HepG2 (cell line): ENCODE measurements at regions not wholly inside any gene's neighbourhood (a gene's known extent, or its start where the extent isn't known, plus 50 kb on each side); places are given as distances from the start of the nearest gene placed in this dataset.

Experiments used
- ATAC-seq: fragments of 200-7000 bp; cut with Tn5 transposase; 3 replicates; pipeline ENCODE4 v1.9.1; 2020; ENCODE audit warnings: mild to moderate bottlenecking, moderate library complexity
- BruUV-seq: library from RNA; stranded (reverse); fragments of 400-500 nt; replicated peaks from 2 replicates; lab custom pipeline; 2021; lab: Mats Ljungman, UMichigan
- CTCF ChIA-PET: fragments of 300-600 bp; formaldehyde crosslinking; extraction: SDS; loops from one replicate; lab custom pipeline; 2021; ENCODE audit warnings: low total read pairs, inconsistent platforms, low intra/inter-chr PET ratio; lab: Yijun Ruan, JAX
- POLR2A ChIA-PET: fragments of 350-600 bp; sonication (Branson Sonifier 250); formaldehyde crosslinking; loops from one replicate; lab custom pipeline; 2020; ENCODE audit warnings: antibody characterized with exemption, inconsistent platforms; lab: Yijun Ruan, JAX
- DNase-seq: peaks from one replicate; pipeline ENCODE4 v3.0.0-alpha.2; 2015; ENCODE audit warnings: low spot score
- FAIRE-seq: peaks from 3 replicates; lab custom pipeline; 2011; peaks lifted over from hg19 to GRCh38; lab: Jason Lieb, UNC
- H2AFZ ChIP-seq: one replicate; pipeline ENCODE4 v1.6.1; 2011; ENCODE audit warnings: low read length, inconsistent platforms
- H3K27ac ChIP-seq: fragments of 300-600 bp; 3 replicates; pipeline ENCODE4 v1.8.0; 2011; ENCODE audit warnings: mixed run types, mild to moderate bottlenecking, mixed read lengths, low read length, inconsistent platforms; ENCODE audit not compliant: insufficient read depth; ENCODE audit errors: extremely low read length
- H3K27me3 ChIP-seq, 2 experiments: fragments of 200-600 bp in 1 of 2; 2 replicates in 1 of 2; 3 replicates in 1 of 2; pipeline versions ENCODE4 v1.6.0 to v1.8.0; 2011; ENCODE audit warnings: low read length in 2 of 2, mild to moderate bottlenecking in 2 of 2, moderate library complexity in 2 of 2, inconsistent platforms in 1 of 2; ENCODE audit not compliant: insufficient read depth in 2 of 2, control insufficient read depth in 1 of 2
- H3K36me3 ChIP-seq, 2 experiments: fragments of 200-600 bp in 1 of 2; replicated peaks in 1 of 2; 2 replicates in 1 of 2; 3 replicates in 1 of 2; pipeline versions ENCODE4 v1.5.1 to v1.8.0; 2011; ENCODE audit warnings: low read length in 2 of 2, inconsistent platforms in 1 of 2; ENCODE audit not compliant: insufficient read depth in 2 of 2, control insufficient read depth in 1 of 2
- H3K4me1 ChIP-seq: 2 replicates; pipeline ENCODE4 v1.5.1; 2012; ENCODE audit warnings: low read length, inconsistent platforms; ENCODE audit not compliant: insufficient read depth
- H3K4me2 ChIP-seq: 2 replicates; pipeline ENCODE4 v1.6.0; 2011; ENCODE audit warnings: low read depth, low read length, inconsistent platforms
- H3K4me3 ChIP-seq, 3 experiments: fragments of 200-600 bp in 1 of 3; sonication (generic), shearing (Covaris generic) in 1 of 3; replicated peaks in 1 of 3; 2 replicates each; pipeline ENCODE4 v1.5.1; 2011 to 2016; ENCODE audit warnings: low read length in 3 of 3, inconsistent platforms in 2 of 3, low read depth in 2 of 3, mild to moderate bottlenecking in 2 of 3, control low read depth in 1 of 3, mixed read lengths in 1 of 3; ENCODE audit not compliant: insufficient read depth in 1 of 3
- H3K79me2 ChIP-seq: one replicate; pipeline ENCODE4 v1.6.1; 2011; ENCODE audit warnings: low read length, inconsistent platforms; ENCODE audit not compliant: insufficient read depth
- H3K9ac ChIP-seq: 2 replicates; pipeline ENCODE4 v1.6.0; 2011; ENCODE audit warnings: mild to moderate bottlenecking, low read depth, low read length, inconsistent platforms; ENCODE audit not compliant: insufficient read depth
- H3K9me3 ChIP-seq: 2 replicates; pipeline ENCODE4 v1.5.1; 2012; ENCODE audit warnings: mild to moderate bottlenecking, low read length
- H4K20me1 ChIP-seq: 2 replicates; pipeline ENCODE4 v1.6.0; 2011; ENCODE audit warnings: inconsistent platforms, mild to moderate bottlenecking, low read length, moderate library complexity; ENCODE audit not compliant: insufficient read depth
- CC2D1A ChIP-seq: sonication (generic); formaldehyde crosslinking; IDR thresholded peaks from 2 replicates; pipeline ENCODE4 v1.8.1; 2023; ENCODE audit warnings: mild to moderate bottlenecking, missing genetic modification reagents
- CHCHD3 ChIP-seq: sonication (generic); formaldehyde crosslinking; IDR thresholded peaks from 2 replicates; pipeline ENCODE4 v1.8.0; 2022; ENCODE audit warnings: mild to moderate bottlenecking, missing genetic modification reagents, moderate library complexity
- HNRNPL ChIP-seq: fragments of 200-400 bp; formaldehyde crosslinking; IDR thresholded peaks from 2 replicates; pipeline ENCODE4 v1.6.1; 2017; ENCODE audit warnings: mild to moderate bottlenecking, low read depth, low read length
- HOXA3 ChIP-seq: sonication (generic); formaldehyde crosslinking; IDR thresholded peaks from 2 replicates; pipeline ENCODE4 v1.5.0; 2020; ENCODE audit warnings: missing genetic modification reagents
- NFKBIZ ChIP-seq: IDR thresholded peaks from 2 replicates; pipeline ENCODE4 v1.6.1; 2018; ENCODE audit warnings: missing genetic modification reagents, missing compliant biosample characterization
- SRSF4 ChIP-seq: fragments of 200-400 bp; formaldehyde crosslinking; IDR thresholded peaks from one replicate; pipeline ENCODE4 v1.6.1; 2018; ENCODE audit warnings: mild to moderate bottlenecking, low read depth, low read length, moderate library complexity; ENCODE audit not compliant: poor library complexity, severe bottlenecking
- ZNF367 ChIP-seq: sonication (generic); formaldehyde crosslinking; IDR thresholded peaks from 2 replicates; pipeline ENCODE4 v1.4.0; 2020; ENCODE audit warnings: missing genetic modification reagents, borderline replicate concordance
- ZNF660 ChIP-seq: sonication (generic); formaldehyde crosslinking; IDR thresholded peaks from 2 replicates; pipeline ENCODE4 v1.5.1; 2020; ENCODE audit warnings: mild to moderate bottlenecking, low read depth, missing genetic modification reagents, borderline replicate concordance
- WGBS: methylation state at CpG from one replicate; pipeline ENCODE4 v1.1.6; 2017; ENCODE audit warnings: low lambda C conversion rate; 5-methylcytosine and 5-hydroxymethylcytosine counted together
- in situ Hi-C: cut with HindIII; loops from 2 replicates; pipeline ENCODE4 v1.10.0; 2017; ENCODE audit warnings: low pct_unique_long_range_greater_than_20kb; ENCODE audit not compliant: extremely low pct_ligation_motif_present
- intact Hi-C: fragments of 100-400 bp; cut with micrococcal nuclease; formaldehyde crosslinking; loops from one replicate; pipeline ENCODE4 v1.10.0; 2022; ENCODE audit not compliant: unreplicated experiment
- TF ChIP-seq, protein P1 (sequence below): conservative IDR thresholded peaks from 2 replicates; pipeline ENCODE4 v1.6.1; 2018; ENCODE audit warnings: missing genetic modification reagents

DNA sequence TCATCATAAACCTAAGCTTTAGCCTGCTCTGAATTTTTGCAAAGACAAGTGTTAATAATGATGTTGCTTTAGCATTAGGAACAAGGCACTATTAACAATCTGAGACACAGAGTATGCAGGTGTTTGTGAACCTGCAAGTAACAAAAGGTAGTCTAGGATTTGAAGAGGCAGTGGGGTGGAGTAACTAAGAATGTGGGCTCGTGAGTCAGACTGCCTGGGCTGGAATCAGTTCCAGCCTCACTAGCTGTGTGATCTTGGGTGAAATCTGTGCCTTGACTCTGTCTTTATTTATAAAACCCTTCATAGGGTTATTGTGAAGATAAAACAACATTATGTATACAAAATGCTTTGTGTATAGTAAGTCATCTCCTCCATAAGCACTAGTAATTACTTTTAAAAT is 610.6 kb upstream of the CFAP20DC start:
- intact Hi-C loops (loop anchor here (10.0 kb wide), 1 partner anchor 194 kb away; no protein-coding TSS in a partner anchor), in situ Hi-C loops (no loop called here)
- Histone ChIP-seq H3K27ac (no peak overlapping the region), H4K20me1 (no peaks in the 10 kb centered on the region), H3K4me1 (peaks cover 14% of the 10 kb centered on the region), H3K79me2 (no peaks in the 10 kb centered on the region), H3K36me3 (no peaks in the 10 kb centered on the region)
- CTCF ChIA-PET = no interaction called here
- FAIRE-seq = no peak
- POLR2A ChIA-PET = no interaction called here
- TF ChIP-seq ZNF367 (CRISPR knock-in tag) (no peak), ZNF660 (CRISPR knock-in tag) (no peak), CC2D1A (CRISPR knock-in tag) (no peak), SRSF4 (no peak), HNRNPL (no peak), NFKBIZ (CRISPR knock-in tag) (no peak), CHCHD3 (CRISPR knock-in tag) (no peak), HOXA3 (no peak)
- TF ChIP-seq, protein P1, sequence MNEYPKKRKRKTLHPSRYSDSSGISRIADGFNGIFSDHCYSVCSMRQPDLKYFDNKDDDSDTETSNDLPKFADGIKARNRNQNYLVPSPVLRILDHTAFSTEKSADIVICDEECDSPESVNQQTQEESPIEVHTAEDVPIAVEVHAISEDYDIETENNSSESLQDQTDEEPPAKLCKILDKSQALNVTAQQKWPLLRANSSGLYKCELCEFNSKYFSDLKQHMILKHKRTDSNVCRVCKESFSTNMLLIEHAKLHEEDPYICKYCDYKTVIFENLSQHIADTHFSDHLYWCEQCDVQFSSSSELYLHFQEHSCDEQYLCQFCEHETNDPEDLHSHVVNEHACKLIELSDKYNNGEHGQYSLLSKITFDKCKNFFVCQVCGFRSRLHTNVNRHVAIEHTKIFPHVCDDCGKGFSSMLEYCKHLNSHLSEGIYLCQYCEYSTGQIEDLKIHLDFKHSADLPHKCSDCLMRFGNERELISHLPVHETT (CRISPR knock-in tag) = no peak
- TF ChIP-seq, all 625 proteins: peak for 0
- no peak for ATAC-seq
- H3K4me3 ChIP-seq = no peak overlapping the region
- BruUV-seq = no TSS peak
- no peaks in the 10 kb centered on the region for H3K27me3 ChIP-seq
- no peaks in the 10 kb centered on the region for H3K9me3 ChIP-seq
- H2AFZ ChIP-seq = no peak overlapping the region
- H3K4me2 ChIP-seq = no peak overlapping the region
- H3K9ac ChIP-seq = no peak overlapping the region
- WGBS = 0% methylated on average over 1 of the region's 1 CpG
- DNase-seq = no peak
